HL-60/S4 treated with retinoic acid at 250 ng/mL for 4 days and 3 days (cell line): ENCODE measurements at regions not wholly inside any gene's neighbourhood (a gene's known extent, or its start where the extent isn't known, plus 50 kb on each side); places are given as distances from the start of the nearest gene placed in this dataset.

Experiments
- in situ Hi-C: fragments of 300-500 bp; cut with MboI; formaldehyde crosslinking; loops from 2 replicates; pipeline ENCODE4 v1.7.0; 2022; ENCODE audit warnings: low sequenced_read_pairs

DNA sequence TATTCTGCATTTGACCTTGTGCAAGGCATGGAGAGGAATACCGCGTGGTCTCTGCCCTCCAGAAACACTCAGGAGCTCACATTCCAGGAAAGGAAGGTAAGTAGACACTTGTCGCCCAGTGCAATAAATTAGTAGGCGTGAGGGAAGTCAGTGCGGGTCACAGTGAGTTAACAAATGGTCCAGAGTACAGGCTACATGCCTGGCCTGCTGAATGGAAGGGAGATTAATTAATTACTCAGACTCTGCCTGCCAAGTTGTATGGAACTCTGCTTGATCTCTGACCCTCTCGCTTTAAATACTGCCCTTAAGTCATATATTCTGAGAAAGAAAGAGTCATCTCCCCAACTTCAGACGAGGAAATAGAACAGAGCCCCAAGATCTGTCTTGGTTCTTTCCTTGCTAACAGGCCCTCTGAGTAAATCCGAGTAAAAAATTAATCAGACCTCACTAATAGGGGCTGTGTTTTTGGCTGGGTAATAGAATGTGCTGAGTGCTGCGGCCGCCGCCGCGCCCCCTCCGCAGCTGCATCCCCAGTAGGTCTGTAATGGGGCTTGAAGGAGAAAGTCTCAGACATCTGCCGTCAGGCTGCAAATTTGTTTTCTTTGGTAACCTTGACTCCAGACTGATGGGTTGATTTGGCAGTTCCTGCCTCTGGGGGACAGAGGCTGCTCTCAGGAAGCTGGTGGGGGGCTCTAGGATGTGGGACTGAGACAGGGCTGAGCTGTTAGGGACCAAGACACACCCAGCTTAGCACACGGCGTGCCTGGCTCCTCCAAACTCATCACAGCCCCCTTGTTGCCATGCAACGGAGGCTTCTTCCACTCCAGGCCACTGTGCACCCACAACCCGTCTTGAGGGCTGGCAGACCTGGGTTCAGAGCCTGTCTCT lies 144.4 kb downstream of the NSG2 start:
- in situ Hi-C loops = no loop called here

DNA sequence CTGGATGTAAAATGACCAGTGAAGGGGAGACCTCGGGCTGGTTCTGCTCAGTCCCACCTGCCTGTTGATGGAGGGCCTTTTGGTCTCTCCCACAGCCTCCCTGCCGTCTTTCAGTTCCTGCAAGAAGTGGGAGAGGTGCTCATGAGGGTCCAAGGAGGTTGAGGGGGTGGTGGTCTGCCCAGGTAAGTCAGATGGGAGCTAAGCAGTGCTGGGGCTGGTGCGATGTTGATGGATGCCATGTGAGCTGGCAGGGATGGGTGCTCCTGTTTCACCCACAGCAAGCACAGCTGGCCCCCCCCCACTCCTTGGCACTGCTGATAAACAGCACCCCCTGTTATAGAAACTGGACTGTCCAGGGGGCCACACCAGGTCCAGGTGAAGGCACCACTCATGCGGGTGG lies 145.6 kb downstream of the NSG2 start:
- in situ Hi-C loops = no loop called here

DNA sequence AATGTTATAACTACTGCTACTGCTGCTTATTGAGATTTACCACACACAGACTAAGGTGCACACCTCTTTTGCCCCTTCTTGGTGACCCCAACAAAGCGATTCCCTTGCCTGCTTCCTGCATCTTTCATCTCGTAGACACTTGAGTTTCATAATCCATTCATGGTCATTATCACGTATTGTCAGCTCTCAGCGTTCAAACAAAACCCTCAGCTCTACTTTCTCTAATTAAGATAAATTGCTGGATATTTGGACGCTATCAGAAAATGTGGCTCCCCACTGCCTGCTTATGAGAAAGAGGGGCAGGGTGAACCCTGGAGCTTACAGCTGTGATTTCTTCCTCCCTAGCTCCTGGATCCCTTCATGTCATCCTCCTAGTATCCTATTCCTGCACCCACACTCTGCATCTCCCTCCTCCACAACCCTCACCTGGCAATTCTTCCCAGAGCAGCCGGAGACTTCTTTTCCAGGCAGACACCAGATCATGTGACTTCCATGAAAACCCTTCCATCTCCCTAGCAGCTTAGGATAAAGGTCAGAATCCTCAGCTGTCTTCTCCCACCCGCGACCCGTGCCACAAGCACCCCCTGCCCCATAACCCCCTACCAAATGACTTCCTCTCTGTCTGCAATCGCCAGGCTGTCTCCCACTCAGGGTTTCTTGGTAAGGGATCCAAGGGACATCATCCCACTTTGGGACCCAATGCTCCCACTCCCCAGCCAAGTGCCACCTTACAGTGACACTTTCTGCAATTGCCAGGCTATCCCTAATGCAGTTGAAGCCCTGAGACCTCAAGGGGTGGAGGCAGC lies 146.5 kb downstream of the NSG2 start:
- in situ Hi-C loops = no loop called here

DNA sequence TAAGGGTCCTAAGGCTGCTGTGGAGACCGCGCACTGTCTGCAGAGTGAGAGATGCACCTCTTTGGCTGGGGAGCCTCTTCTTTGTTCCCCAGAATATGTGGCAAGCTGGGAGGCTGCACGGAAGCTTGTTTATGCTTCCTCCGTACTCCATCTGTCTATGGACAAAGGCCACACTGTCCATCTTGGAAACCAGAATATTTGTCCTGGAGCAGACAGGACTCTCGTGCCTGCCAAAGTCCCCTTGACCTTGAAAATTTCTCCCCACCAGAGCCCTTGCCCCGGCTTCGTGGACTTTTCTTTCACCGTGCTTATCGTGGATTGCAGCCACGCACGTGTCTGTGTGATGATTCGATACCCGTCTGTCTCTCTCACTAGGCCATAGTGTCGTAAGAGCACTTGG lies 147.4 kb downstream of the NSG2 start:
- in situ Hi-C loops = no loop called here

DNA sequence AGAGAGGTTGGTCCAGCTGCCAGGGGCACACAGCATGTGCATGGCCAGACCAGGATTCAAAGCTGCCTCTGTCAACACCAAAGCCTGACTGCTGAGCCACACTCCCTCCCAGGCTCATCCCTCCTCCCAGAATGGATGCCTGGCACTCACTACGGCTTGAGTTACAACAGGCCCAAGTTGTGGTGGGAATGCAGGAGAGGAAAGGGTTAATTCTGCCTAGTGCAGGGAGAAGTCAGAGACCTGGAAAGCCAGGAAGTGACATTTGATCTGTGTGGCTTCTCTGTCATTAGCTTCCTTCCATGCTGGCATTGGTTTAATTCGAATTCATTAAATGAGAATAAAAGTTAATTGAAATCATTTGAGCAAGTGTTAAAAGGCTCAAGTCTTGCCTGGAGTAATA lies 150.0 kb downstream of the NSG2 start:
- in situ Hi-C loops = no loop called here

DNA sequence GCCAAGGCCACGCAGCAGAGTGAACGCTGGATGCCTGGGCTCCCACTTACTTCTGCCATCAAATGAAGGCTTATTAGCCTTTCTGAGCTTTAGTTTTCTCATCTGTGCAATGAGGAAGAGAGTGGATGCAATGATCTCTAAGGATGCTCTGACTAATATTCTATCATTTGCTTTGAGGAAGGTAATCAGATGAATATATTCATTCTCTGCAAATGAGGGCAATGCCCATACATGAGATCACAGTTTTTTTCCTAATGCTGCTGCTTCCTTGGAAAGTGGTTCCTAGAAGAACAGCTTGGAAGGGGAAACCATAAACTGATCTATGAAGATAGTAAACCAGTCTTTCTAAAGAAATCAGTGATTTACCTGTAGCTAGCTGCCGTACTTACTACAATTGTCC lies 152.4 kb downstream of the NSG2 start:
- in situ Hi-C loops = no loop called here

DNA sequence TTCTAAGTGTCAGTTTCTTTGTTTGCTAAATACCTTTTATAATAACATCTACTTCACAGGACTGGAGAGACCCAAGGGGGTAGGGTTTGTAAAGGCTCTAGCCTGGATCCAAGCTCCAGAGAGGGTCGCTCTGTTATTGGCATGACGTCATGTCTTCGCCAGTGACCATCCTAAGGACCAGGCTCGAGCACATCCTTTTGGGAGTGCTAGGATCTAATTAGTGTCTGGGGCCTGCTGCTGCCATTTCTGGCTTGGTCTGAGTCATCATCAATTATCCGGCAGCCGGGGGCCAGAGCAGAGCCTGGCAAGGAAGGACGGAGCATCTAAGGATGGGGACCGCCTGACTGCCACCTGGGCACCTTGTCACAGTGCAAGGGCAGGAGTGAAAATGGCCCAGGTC lies 153.0 kb downstream of the NSG2 start:
- in situ Hi-C loops = no loop called here

DNA sequence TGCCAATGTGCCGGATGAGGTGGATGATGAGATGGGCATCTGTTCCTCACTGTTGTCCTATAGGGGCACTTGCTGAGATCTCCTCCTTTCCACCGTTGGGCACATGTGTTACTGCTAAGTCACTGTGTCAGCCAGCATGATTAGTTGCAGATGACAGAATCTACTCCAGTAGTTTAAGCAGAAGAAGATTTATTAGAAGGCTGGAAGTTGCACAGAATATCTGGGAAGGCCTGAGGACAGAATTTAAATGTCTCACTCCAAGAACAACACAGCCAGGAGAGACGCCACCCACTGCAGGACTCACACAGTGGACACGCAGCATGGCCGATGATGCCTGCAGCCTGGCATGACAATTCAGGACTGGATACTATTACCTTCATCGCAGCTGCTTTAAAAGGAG lies 157.5 kb downstream of the NSG2 start:
- in situ Hi-C loops = no loop called here

DNA sequence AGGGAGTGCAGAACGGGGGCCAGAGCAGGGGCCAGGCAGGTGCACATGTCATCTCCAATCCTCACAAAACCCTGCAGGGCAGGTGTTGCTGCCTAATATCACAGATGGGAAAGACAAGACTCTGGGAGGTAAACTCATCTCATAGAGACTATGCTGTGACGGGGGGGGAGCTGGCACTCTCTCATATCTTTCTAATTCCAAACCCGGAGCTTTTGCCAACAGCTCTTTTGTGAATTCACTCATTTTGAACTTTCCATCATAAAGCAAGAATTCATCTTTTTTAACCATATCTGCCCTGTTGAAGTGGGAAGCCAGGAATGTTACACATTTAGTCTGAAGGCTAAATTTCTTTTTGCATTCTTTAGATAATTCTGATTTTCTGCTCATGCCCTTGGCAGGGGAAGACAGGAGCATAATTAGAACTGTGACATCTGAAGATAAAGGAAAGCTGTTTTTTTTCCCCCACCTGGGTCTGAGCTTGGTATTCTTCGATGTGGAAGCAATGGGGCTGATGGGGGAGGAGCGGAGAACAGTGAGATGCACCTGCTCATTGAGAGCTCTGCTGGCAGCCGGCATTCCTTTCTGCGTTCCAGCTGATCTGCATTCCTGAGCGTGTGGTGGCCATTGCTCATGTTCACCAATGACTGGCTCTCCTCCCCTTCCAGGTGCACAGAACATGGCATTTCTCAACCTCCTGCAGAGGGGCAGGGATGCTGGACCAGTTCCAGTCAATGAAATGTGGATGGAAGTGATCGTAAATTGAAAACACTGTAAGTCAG lies 159.2 kb downstream of the NSG2 start:
- in situ Hi-C loops = no loop called here

DNA sequence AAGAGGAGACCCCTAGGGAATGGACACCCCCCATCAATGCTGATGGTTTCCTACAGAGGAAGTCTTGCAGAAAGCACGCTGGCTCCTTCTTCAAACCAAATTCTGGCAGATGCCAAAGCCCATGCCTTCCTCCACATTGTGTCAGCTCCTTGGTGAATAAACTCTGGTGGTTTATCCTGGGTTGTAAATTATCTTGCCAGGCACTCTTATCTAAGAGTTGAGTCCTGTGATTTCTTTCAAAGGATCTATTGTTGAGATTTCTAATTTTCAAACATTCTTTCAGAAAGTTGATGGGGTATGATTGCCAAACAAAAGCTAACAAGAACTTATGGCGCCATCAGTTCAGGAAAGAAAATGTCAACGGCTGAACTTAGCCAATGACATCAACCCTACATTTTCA lies 160.4 kb downstream of the NSG2 start:
- in situ Hi-C loops = no loop called here

DNA sequence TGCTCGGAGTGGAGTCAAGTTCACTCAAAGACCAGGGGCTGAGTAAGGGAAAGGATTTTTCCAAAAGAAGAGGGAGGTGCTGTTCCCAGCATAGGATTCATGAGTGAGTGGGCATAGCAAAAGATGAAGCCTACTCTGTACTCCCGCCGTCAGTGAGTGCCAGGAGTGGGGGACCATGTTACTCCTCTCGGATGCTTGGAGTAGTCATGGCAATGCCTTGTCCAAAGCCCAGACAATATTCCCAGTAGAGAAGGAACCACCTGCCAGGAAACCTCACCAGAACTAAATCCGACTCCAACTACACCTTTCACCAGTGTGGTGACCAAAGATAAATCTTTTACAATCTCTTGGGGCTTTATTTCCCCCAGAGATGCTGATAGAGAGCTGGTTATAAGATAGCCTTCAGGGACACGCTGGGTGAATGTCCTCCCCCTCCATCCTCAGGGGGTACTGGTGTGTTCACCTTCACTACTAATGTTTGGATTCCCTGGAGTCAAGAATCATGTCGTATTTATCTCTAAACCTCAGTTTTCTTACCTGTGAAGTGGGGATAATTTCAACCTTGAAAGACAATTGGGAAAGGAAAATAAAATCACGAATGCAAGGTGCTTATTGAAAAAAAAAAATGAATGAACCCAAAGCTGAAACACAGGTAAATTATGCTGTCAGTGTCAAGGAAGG lies 165.2 kb downstream of the NSG2 start:
- in situ Hi-C loops = no loop called here

DNA sequence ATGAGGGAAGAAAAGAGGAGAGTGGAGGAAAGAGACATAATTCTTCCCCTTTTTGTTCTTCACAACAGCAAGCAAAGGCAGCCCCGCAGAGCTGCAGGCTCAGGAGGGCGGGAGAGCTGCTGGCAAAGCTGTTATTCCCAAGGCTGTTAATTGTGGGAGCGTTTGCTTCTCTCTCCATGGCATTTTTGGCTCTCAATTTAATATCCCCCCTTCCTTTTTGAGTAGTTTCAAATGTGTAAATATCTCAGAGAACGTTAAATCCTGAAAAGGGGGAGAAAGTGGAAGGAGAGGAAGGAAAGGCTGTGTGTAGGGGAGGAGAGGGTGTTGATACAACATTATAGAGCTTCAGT lies 165.7 kb downstream of the NSG2 start:
- in situ Hi-C loops = no loop called here

DNA sequence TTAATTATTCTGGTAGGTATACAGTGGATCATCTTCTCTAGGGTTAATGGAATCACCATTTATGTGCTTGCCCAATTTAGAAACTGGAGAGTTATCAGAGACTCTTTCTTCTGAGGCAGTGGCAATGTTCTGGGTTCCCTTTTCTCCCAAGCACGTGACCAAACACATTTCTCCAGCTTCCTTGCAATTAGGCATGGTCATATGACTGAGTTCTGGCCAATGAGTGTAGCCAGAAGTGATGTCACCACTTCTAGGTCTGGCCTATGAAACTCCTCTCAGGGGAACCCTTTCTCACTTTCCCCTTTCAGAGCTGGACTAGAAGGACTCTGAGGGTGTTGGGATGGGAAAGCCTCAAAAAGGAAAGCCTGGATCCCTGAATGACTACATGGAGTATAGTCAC lies 172.0 kb downstream of the NSG2 start:
- in situ Hi-C loops = no loop called here

DNA sequence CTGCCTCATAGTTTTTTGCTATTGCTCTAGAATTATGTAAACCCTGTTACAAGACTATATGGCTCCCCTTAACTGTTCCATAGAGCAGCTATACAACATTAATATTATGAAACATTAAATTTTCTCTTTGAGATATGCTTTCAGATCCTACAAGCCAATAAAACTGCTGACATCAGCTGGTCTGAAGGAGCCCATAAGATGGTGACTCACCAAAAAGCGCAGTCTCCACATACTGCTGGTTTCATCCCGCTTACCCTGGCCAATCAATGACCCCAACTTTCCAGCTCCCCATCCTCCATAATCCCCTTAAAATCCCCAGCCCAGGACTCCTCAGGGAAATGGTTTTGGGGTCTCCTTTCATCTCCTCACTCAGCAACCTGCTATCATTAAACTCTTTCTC lies 172.7 kb downstream of the NSG2 start:
- in situ Hi-C loops = no loop called here

DNA sequence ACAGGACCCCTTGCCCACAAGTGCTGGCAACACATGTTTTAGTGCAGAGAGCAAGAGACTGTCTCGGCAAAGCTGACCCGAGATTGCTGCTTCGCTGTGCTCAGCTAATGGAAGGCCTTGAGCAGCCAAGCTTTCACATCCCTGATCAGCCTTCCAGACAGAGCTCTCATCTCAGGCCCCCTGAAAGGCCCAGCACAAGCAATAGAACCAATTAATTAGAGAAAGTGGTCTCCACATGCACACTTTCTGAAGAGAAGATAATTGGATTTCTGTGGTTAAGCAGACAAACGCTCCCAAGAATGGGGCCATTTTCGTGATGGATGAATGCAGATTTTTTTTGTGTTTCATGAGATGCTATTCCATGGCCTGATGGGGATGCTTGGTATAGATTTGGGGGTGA lies 174.9 kb downstream of the NSG2 start:
- in situ Hi-C loops = no loop called here

DNA sequence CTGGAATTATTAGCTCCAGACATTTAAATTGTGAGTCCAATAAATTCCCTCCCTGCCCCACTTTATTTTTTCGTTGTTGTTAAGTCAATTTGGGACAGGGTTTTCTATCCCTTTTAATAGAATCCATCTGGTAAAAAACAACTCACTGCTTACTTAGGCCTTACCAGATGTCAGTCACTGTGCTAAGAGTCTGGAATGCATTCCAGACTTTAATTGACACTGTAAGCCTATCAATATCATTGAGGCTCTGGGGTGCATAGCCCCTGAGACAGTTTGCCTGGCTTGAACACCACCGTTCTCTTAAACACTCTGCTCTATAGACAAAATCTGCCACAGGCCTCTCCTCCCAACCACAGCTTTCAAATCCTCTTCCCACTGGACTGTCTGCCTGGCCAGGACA lies 175.9 kb downstream of the NSG2 start:
- in situ Hi-C loops = no loop called here

DNA sequence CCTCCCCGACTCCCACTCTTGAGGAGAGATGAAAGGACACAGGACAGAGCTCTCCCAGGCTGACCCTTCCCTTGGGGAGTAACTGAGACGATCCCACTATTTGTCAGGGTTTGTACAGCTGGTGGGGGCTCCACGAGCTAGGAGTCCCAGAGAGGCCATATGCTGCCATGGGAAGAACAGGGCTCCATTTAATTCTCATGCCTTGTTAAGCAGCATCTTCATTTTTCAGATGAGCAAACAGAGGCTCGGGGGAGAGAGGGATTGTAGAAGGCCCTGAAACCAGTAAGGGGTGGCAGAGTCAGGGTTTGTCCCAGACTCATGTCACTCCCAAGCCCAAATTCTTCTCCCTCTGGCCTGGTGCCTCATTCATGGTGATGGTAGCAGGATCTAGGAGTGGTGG lies 176.4 kb downstream of the NSG2 start:
- in situ Hi-C loops = no loop called here

DNA sequence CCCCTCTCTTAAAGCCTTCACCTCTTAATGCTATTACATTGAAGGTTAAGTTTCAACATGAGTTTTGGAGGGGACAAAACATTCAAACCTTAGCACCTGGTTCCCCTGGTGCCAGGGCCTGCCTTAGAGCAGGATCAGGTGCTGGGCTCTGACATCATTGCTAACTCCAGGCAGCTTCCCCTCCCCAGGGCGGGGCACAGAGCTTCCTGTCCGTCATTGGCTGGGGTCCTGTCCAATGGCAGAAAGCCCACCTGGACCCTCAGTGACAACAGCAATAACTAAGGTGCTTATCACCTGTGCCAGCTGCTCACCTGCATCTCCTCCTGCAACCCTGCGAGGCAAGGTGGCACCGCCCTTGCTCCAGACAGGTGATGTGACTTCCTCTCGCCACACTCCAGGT lies 177.4 kb downstream of the NSG2 start:
- in situ Hi-C loops = no loop called here

DNA sequence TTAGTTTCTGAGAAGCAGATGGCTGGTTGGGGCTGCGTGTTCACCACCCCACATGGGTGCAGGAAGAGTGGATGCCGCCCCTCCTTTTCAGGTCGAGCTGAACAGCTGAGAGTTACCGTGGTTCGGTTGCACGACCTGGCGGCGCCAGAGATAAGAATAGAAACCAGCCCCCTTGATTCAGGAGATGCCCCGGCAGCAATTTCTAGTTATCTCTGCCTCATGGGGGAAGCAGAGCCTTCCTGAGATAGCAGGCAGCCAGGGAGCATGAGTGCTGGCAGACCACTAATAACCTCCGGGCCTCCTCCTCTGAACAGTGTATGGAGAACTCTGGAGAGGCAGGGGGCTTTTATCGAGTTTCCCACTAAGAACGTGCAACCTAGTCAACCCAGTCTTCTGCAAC lies 177.8 kb downstream of the NSG2 start:
- in situ Hi-C loops = no loop called here

DNA sequence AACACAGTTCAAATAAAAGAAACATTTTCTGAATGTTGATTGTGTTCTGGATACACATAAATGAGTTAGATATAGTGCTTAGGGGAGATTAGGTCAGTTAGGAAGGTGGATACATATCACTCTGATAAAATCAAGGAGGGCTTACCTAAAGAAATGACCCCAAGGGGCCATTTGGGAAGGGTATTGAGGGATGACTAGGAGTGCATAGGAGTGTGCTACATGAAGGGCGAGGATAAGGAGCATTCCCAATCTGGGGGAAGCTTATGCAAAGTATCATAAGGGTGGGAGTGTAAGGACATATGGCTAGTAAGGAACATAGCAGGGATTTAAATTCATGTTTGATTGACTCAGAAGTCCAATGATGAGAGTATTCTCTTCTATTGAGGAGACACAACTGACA lies 183.6 kb downstream of the NSG2 start:
- in situ Hi-C loops = no loop called here
